GM19468 (cell line): ENCODE measurements at regions not wholly inside any gene's neighbourhood (a gene's known extent, or its start where the extent isn't known, plus 50 kb on each side); places are given as distances from the start of the nearest gene placed in this dataset.

Experiments used
- ATAC-seq: cut with Tn5 transposase; IDR thresholded peaks from one replicate; pipeline ENCODE4 v1.9.1; 2021; ENCODE audit warnings: mild to moderate bottlenecking, moderate library complexity, moderate number of reproducible peaks; ENCODE audit not compliant: unreplicated experiment; ENCODE audit errors: extremely low read depth

DNA sequence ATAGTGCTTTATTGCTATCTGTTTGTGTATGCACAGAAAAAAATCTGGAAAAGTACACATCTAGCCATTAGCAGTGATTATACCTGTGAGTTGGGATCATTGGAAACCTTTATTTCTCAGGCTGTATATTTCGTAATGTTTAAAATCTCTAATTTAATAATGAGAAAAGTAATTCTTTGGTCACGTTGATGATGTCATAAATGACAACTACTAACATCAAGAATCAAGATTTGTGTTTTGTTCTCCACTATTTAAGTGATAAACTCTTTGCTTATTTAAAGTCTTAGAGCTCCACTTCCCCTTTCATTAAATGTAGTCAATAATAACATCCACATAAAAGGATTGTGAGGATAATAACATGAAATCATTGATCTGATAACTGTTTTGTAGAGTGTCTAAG is 126.2 kb downstream of the TMA16 start:
- no peak for ATAC-seq

DNA sequence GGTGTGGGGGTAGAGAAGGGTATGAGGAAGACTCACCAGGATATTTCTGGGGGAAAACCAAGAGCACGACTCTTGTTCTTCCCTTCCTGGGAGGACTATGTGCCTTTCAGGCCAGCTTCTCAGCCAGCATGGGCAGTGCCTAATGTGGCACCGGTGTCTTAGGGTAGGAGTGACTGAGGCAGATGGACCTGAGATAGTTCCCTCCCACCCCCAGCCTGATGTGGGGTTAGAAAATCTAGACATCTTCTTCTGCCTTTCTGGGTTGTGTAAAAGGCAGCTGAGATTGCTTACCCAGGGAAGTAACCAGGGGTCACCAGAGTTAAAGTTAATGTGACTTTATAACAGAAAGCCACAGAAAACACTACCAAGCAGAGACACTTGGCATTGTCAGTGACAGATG is 127.3 kb downstream of the TMA16 start:
- no peak for ATAC-seq

DNA sequence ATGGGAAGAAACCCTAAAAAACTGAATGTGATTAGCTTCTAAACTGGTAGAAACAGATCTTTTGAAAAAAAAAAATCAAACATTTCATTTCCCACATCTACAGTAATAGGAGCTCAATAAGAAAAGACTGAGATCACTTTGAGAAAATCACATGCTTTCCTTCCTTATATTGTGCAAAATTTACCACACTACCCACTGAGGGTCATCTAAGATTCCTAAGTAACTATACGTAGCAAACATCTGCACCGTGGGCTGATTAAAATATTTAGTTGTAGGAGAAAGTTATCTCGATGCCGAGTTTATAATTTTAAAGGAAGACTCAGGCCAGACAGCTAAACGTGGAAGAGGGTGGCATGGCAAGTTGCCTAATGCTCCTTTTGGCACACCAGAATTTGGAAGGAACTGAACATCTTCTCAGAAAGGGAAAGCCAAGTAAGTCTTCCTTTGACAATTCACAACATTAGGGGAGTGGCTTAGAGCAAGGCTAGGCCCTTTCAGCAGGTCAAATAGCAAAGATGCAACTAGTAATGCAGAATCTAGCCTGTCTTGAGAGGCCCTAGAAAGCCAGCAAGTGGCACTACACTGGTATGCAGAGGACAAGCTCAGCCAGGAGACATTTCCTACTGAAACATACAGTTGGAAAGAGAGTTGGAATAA is 128.0 kb downstream of the TMA16 start:
- ATAC-seq, result no peak

DNA sequence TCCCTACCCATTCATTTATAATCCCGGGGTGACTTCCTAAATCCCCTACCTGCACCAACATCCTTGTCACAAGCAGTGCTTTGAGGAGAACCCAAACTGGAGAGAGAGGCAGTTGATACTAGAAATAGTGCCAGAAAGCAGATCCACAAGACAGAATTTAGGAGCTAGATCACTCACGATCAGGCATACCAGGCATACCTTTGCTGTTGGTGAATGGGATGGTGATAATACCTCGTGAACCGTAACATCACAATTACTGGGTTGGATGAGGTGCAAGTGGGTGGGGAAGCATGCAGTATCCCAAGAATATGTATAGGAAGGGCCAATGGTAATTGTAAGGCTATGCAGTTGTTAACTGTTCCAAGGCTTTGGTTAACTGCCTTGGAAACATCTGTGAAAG is 129.3 kb downstream of the TMA16 start:
- ATAC-seq, result no peak

DNA sequence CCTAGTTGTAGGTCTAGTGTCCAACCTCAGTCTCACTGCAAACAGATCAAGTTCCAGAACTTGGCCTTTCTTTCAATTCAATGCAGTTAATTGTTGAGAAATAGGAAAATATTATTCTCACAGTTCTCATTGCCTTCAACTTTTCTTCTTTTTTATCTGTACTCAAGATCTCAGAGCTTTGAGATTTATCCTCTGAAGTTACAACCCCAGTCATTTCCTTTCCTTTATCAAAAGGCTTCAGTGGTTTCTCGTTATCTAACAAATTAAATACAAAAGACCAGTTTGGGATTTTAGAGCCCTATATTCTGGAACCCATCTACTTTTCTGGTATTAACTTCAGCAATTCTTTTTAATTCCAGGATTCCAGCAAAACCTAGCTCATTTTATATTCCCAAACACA is 130.2 kb downstream of the TMA16 start:
- no peak for ATAC-seq

DNA sequence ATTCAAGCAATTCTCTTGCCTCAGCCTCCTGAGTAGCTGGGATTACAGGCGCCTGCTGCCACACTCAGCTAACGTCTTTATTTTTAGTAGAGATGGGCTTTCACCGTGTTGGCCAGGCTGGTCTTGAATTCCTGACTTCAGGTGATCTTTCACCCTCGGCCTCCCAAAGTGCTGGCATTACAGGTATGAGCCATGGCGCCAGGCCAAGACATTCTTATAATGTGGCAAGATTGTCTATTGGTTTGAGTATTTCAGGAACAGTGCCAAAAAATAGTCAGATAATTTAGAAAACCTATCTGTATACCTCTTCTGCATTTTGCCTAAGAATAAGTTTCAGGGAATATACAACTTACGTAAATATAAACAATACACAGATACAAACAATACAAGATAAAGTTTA is 136.8 kb downstream of the TMA16 start:
- ATAC-seq, result no peak

DNA sequence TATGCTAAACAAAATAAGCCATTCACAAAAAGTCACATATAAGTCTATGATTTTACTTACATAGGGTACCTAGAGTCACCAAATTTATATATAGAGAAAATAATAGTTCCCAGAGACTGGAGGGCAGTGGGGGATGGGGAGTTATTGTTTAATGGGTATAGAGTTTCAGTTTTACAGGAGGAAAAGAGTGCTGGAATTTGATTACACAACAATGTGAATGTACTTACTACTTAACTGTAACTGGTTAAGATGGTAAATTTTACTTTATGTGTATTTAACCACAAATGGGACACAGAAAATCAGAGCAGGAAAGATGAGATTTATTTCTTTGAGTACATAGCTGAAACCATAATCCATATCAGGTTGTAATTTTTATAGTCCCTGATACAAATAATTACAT is 144.4 kb downstream of the TMA16 start:
- ATAC-seq, result no peak

DNA sequence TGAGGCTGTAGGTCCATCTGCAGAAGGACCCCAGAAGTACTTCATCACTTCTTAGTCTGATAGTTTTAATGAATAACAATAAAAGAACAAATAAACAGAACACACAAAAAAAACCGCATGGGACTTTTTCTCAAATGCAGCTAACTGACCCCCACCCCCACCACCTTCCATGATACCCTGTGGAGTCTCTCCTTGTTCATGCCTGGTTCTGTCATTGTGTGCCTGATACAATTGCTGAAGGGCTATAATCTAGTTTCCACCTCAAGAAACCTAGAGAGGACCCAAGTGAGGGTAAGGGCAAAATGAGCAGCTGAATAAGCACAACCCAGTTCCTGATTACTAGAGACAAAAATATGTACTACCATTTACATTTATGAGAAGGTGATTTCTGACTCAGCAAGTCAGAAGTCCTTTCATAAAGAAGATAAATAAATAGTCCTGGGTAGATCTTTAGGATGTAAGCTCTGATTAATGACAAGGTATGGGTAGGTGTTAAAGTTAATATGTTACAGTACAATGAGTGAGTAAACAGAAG is 155.1 kb downstream of the TMA16 start:
- no peak for ATAC-seq

DNA sequence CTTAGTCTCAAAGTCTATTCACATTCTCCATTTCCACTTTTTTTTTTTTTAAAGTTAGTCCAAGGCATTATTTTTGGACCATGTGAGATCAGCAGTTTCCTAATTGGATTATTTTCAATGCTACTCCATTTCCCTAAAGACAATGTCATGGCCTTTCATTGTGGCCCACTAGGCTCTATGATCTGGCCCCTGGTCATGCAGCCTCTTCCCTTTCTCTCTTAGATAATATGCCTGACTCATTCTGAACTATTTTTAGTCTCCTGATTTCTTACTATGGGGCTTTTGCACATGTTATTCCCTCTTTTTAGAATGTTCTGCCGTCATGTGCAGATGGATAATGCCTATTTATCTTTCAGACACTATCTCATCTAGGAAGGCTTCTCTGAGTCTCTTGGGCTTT is 157.3 kb downstream of the TMA16 start:
- no peak for ATAC-seq

DNA sequence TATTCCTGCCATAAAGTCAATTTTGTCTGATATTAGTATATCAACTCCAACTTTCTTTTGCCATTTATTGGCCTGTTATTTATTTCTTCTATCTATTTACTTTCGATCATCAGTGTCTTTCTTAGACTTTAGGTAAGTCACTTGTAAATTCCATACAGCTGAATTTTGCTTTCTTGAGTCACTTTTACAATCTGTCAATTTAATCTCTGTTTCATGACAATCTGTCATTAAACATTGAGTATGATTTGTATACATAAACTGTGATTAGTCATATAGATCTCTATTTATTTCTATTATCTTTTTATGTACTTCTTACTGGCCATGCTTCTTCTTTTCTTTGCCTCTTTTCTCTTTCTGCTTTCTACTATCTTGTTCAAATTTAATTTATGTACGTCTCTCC is 160.1 kb downstream of the TMA16 start:
- ATAC-seq, result no peak

DNA sequence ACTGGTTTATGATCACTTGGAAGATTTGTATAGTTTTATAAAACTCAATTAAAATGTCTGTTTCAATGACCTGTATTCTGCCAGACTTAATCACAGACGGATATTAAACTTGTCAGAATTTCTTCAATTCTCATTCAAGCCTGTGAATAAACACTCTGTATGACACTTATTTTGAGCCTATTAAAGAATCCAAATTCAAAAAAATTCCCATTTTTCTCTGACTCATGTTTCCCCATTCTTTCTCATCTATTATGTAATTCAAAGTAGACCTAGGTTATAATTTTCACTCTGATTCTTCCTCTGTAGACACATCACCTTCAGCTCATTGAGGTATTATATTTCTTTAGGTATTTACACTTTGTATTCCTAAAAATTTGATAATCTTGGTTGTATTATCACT is 166.1 kb downstream of the TMA16 start:
- no peak for ATAC-seq

DNA sequence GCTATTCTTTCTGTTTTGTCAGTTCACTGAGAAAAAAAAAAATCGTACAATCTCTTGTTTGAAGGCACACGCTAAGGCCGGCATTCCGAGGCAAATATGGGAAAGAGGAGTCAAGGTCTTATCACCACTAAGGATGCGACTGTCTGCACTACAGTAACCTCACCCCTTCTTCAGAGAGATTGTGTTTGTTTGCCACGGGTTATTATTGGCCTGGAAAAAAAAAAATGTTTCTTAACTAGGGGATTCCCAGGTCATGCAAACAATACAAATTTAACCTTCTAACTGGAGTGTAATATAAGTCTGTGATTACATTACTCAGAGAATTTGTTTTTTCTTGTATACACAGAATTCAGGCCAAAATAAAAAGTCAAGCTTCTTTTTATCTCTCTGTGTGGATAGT is 168.3 kb downstream of the TMA16 start:
- no peak for ATAC-seq

DNA sequence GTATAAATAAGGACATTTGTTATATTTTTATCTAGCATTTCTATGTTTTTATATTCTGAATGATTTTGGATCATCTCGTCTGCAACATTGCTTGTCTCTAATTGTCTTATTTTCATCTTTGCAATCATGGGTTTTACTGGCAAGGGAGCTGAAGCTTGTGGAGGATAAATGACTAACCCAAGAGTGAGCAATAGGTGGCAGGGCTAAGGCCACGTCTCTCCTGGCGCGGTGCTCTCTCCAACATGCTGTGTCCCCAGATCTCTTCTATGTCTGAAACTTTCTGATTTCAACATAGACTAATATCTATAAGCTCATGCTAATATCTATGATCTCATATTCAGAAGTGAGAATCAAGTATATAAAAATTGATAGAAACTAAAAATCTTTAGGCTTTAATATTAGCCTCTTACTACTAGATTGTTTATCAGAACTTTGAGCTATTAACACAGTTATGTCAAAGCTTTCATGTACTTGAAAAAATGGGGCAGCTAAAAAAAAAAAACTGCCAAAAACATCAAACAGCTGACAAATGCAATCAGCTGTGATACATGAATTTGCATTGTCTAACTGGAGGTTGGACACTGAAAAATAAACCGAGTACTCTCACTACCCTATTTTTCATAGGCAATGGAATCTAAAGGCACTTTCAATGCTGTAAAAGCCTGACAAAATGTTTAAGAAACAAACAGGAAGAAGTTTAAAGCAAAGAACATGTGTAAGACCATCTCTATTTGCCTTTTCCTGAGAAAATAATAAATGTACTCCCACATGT is 169.2 kb downstream of the TMA16 start:
- ATAC-seq, result peak; percentile 64

DNA sequence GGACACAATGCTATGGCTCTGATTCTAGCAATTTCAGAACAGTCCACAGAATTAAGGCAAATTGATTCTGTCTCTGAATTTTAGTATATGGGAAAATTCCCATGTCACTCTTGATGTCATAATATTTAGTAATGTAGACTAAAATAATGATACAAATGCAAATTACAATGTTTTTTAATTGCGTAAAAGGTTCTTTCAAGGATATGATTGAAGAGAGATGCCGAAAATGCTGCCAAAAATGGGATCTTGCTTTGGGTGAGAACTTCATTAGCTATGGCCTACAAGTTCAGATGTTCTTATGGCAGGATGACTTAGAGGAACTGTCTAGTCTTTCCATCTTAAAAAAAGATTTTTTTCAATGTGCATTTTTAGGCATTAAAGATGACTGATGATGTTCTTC is 170.6 kb downstream of the TMA16 start:
- ATAC-seq, result no peak

DNA sequence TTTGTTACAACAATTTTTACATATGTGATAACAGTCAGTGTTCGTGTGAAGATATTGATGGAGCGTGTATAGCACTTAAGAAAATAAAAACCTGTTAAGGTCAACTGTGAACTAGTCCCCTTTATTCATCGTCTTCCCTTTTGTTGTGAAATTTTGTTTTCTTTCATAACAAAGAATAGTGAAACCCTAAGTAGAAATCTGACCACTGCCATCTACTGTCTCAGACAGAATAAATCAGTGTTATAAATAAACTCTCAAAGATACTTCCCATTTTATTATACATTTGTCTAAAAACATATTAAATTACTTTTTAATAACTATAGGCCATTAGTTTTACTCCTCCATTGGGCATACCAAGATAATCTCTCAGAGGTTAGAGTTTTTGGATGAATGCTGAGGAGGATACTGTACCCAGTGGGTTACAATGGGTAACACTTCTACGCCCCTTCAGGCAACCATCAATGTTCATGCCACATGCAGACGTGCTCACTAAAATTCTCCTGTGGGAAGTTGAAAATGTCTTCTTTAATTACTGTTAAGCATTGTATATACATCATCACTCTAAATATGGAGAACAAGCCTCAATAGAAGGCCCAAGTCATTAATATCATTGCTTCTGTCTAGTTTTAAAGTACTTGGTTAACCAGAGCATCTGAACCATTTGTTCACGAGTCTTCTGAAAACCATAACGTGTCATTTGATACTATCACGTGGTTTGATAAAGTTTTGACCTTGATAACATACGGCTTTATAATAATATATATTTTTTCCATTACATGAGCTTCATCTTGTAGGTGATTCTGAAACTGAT is 171.2 kb downstream of the TMA16 start:
- ATAC-seq, result peak; percentile 15

DNA sequence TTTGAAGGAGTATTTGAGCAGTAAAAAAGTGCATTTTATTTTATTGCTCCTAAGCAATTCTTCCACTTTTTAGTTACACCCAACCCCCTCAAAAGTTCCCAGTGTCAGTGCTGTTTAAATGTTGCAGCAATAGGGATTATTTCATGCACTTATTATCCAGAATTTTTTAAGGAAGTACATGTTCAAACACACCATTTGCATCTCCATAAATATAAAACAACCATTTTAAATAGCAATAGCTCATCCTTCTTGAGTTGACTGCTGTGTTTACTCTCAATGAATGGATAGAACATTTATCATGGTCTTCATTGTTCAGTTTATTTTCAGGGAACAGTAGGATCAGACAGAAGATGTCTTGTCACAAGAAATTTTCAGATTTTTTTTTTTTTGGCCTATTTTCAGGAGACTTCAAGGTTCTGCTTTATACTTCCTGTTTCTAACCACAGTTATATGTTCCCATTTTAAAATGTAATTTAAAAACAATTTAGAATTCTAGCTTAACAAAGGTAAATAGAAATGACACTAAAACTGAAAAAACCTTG is 171.9 kb downstream of the TMA16 start:
- no peak for ATAC-seq

DNA sequence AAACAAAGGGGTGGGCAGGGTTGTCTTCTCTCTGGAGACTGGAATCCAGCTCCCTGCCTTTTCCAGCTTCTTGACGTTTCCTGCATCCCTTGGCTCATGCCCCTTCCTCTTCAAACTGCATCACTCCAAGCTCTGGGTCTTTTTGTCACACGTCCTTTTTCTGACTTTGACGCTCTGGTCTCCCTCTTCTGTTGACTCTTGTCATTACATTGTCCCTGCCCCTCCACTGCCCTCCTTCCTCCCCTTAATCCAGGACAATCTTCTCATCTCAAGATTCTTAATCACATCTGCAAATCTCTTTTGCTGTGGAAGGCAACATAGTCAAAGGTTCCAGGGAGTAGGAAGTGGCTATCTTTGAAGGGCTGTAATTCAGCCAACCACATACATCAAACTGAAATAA is 178.3 kb downstream of the TMA16 start:
- ATAC-seq, result no peak

DNA sequence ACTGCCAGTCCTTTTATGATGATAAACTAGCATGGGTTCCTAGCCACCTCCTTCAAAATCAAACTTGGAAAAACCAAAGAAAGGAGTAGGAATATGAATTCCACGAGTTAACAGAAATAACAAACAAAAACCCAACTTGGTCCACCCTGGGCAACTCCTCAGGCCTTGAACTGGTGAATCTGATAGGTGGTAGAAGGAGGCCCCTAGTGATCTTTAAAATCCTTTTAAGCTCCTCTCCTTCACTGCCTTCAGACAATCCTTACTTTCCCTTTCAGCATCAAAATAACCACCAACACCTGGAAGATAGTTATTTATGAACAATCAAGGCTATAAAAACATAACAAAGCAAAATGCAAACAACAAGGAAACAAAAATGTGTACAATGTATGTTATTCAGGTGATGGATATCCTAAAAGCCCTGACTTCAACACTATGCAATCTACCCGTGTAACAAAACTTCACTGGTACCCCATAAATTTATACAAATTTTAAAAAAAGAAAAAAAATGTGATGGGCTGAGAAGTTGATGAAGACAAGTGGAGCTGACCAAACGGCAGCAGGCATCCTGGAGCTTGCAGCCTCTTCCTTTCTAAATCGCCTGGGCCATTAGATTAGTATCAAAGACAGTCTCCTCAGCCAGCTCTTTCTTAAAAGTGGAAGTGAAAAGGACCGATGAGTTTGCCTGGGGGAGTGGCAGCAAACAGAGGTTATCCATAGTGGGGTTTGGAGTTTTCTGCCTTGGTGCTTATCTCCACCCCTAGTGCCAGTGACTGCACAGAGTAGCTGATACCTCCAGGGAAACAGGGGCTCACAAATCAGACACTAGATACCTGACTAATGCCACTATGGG is 179.6 kb downstream of the TMA16 start:
- no peak for ATAC-seq

DNA sequence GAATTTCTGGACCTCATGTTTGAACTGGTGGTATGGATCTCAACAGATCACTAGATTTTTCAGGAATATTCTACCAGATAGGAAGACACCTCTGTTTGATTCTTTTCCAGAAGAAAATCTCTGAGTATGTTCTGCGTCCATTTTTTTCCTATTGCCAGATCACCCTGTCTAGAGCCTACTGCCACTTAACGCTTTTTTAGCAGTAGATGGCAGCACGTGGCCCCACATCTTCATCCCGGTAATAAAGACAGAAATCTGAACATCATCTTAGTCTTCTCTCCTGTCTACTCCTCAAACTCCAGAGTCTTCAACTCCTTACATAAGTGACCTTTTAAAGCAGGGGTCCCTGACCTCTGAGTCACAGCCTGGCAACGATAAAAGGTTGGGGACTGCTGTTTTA is 184.7 kb downstream of the TMA16 start:
- ATAC-seq, result no peak
